ENCODE measurements at regions not wholly inside any gene's neighbourhood (a gene's known extent, or its start where the extent isn't known, plus 50 kb on each side); places are given as distances from the start of the nearest gene placed in this dataset.
"Not testable (repeated sequence)": the region's sequence is repeated elsewhere in the genome, so short reads cannot be mapped to it uniquely, and the experiment has no call there.

DNA sequence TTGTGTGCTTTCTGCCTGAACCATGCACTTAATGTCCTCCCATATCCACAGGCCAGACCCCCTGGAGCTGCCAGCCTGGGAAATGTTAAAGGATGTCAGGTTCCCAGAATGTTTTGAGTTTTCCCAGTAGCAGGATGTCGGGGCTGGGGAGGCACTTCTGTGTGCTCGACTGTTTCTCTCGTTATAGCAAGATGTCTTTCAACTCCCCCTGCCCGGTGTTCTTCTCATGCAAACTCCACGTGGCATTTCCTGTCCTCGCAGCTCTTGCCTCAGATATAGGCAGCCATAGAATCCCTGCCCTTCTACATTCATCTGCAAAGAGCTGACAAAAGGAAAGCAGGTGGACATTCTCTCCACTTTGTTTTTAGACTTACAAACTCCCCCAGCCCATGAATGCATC lies 457.2 kb upstream of the CDH11 start:
- DNase-seq (ENCODE audit: low spot score), result no peak
- TF ChIP-seq, protein P1, sequence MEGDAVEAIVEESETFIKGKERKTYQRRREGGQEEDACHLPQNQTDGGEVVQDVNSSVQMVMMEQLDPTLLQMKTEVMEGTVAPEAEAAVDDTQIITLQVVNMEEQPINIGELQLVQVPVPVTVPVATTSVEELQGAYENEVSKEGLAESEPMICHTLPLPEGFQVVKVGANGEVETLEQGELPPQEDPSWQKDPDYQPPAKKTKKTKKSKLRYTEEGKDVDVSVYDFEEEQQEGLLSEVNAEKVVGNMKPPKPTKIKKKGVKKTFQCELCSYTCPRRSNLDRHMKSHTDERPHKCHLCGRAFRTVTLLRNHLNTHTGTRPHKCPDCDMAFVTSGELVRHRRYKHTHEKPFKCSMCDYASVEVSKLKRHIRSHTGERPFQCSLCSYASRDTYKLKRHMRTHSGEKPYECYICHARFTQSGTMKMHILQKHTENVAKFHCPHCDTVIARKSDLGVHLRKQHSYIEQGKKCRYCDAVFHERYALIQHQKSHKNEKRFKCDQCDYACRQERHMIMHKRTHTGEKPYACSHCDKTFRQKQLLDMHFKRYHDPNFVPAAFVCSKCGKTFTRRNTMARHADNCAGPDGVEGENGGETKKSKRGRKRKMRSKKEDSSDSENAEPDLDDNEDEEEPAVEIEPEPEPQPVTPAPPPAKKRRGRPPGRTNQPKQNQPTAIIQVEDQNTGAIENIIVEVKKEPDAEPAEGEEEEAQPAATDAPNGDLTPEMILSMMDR (IDR thresholded peaks at IDR 0.05; ENCODE audit: extremely low read depth, missing control alignments), result no peak

DNA sequence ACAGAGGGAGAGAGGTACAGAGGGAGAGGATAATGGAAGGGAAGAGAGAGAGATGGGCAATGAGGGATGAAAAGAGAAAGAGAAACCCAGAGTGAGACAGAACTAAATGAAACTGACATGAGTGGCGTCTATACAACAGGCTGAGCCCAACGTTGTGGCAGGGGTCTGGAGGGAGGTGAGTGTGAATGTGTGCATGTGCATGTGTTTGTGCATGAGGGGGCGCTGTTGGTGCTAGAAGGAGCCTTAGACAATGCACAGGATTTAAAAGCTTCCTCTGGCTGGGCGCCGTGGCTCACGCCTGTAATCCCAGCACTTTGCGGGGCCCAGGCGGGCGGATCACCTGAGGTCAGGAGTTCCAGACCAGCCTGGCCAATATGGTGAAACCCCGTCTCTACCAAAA lies 454.8 kb upstream of the CDH11 start:
- TF ChIP-seq, protein P1 (IDR thresholded peaks at IDR 0.05; ENCODE audit: extremely low read depth, missing control alignments), result no peak
- DNase-seq (ENCODE audit: low spot score), result no peak

DNA sequence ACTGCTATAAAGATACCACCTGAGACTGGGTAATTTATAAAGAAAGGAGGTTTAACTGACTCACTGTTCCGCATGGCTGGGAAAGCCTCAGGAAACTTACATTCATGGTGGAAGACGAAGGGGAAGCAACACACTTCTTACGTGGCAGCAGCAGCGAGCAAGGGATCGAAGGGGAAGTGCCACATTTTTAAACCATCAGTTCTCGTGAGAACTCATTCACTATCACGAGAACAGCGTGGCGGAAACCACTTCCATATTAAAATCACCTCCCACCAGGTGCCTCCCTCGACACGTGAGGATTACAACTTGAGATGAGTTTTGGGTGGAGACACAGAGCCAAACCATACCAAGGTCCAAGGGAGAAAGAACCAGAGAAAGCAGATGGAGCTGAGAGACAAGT lies 454.3 kb upstream of the CDH11 start:
- no peak for DNase-seq (ENCODE audit: low spot score)
- TF ChIP-seq, protein P1 (IDR thresholded peaks at IDR 0.05; ENCODE audit: extremely low read depth, missing control alignments), result no peak

DNA sequence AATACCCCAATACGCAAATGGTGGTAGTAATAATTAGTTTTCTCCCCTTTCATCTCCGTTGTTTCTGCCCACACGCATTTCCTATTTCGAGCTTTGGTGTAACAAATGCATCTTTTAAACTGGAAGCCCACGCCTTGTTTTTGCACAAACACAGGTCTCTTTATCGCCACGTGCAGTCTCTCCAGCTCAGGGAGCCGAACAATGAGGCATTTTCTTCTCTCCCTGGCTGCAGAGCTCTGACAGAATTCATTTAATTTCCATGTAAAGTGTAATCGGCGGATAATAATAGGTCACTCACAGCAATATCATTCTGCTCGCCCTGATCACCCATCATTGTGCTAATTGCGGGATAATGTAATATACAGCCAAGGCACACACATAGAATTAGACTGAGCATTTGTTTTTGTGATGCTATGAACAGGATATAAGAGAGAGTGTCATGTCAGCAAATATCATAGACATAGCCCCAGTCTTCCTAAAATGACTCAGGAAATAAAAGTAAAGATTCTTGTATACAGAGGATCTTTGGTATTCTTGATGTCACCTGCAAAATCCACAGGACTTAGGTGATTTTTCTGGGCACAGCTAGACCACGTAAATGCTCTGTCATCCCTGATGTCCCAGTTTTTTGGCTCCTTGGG lies 452.6 kb upstream of the CDH11 start:
- DNase-seq (ENCODE audit: low spot score), result no peak
- TF ChIP-seq, protein P1 (IDR thresholded peaks at IDR 0.05; ENCODE audit: extremely low read depth, missing control alignments), result no peak

DNA sequence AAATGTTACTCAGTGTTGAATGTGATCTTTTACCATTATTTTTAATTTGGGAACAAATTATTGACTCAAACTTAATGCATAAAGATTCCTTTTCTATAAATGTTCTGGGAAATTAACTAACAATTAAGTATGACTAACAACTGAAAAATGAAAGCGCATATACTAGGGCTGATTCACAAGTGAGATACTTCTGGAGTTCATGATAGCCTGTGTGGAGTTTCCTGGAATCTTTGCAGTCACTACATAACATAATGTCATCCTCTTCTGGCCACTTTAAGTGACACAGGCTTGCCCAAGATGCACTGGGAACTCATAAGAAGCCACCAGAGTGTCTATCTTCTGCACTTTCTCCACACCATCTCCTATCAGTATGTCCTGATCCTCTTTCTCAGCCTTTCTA lies 450.3 kb upstream of the CDH11 start:
- no peak for DNase-seq (ENCODE audit: low spot score)
- TF ChIP-seq, protein P1 (IDR thresholded peaks at IDR 0.05; ENCODE audit: extremely low read depth, missing control alignments), result no peak

DNA sequence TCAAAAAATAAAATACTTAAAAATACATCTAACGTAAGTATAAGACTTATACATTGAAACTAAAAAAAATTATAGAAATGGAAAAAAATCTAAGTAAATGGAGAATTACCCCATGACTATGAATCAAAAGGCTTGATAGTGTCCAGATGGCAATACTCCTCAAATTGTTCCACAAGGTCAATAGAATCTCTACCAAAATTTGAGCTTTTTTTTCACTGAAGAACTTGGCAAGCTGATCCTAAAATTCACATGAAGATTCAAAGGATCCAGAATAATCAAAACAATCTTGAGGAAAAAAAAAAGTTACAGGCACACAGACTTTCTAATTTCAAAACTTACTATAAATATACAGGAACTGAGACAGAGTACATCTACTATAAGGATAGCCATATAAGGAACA lies 448.4 kb upstream of the CDH11 start:
- TF ChIP-seq, protein P1 (IDR thresholded peaks at IDR 0.05; ENCODE audit: extremely low read depth, missing control alignments), result no peak
- DNase-seq (ENCODE audit: low spot score), result no peak

DNA sequence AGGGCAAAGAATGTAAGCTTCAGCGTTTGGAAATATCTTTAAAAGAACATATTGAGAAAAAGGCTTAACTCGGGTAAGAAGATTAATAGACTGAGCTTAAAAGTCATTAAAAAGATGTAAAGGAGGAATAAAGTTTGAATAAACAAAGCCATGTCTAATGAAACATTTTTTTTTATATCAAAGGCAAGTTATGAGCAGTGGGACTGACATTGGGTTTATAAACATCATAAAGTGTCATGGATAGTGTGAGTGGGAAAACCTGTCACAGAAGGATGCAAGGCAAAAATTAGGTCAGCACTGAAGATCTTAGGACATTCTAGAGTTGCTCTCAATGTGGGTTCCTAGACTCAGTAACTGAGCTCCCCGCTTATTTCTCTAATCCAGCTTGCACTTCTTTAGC lies 438.0 kb upstream of the CDH11 start:
- DNase-seq (ENCODE audit: low spot score), result no peak
- TF ChIP-seq, protein P1 (IDR thresholded peaks at IDR 0.05; ENCODE audit: extremely low read depth, missing control alignments), result no peak

DNA sequence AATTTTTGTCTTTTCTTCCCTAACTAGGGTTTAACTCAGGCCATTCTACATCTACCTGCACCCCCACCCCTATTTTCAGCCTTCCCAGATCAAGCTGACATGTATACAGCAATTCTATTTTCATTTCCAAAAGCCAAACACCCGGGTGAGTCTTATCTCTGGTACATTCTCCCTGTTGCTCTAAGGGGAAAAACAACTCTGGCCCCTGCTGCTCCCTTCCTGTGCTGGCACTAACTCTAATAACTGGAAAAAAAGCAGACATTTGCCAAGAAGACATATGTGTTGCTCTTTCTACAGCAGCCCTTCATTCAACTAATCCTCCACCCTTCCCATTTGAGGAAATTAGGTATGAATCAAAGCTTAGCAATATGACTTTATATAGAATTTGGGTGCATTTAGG lies 427.8 kb upstream of the CDH11 start:
- DNase-seq (ENCODE audit: low spot score), result not testable (repeated sequence)
